OCI-LY1 (cell line): ENCODE measurements at regions not wholly inside any gene's neighbourhood (a gene's known extent, or its start where the extent isn't known, plus 50 kb on each side); places are given as distances from the start of the nearest gene placed in this dataset.
"Not testable (repeated sequence)": the region's sequence is repeated elsewhere in the genome, so short reads cannot be mapped to it uniquely, and the experiment has no call there.

Experiments
- CTCF ChIP-seq: fragments of 200-600 bp; sonication (generic), shearing (Covaris generic); IDR thresholded peaks from 2 replicates; pipeline ENCODE4 v1.5.1; 2017; ENCODE audit warnings: mild to moderate bottlenecking, antibody characterized with exemption, low read length, moderate library complexity, mixed read lengths
- EZH2 ChIP-seq: fragments of 200-600 bp; sonication (generic), shearing (Covaris generic); IDR thresholded peaks from 2 replicates; pipeline ENCODE4 v1.8.0; 2017; ENCODE audit warnings: borderline replicate concordance, mixed run types, mild to moderate bottlenecking, antibody characterized with exemption, low read length, moderate library complexity, mixed read lengths

- TF ChIP-seq CTCF, EZH2: not testable (repeated sequence)
Measured at GRCh38 chr3:18182923-18183322, 242.2 kb downstream of the SATB1 start.
